Gastrocnemius medialis (tissue), 4 donors: ENCODE measurements at regions not wholly inside any gene's neighbourhood (a gene's known extent, or its start where the extent isn't known, plus 50 kb on each side); places are given as distances from the start of the nearest gene placed in this dataset.
A peak's percentile ranks its signal among the peaks of the same experiment; 100 is the strongest.

ENCODE experiments used
- ATAC-seq, 2 donors: fragments of 150-250 bp; one replicate each; pipeline ENCODE4 v1.9.1; 2016
- DNase-seq, 2 donors: peaks; one replicate each; pipeline ENCODE4 v3.0.0-alpha.2; 2019
- H3K27ac ChIP-seq, 4 donors: fragments of 200-600 bp; sonication (generic); 1 replicate in 1 of 4; 2 replicates in 3 of 4; pipeline ENCODE4 v1.5.1; 2016 to 2018; ENCODE audit warnings: mild to moderate bottlenecking in 2 of 4, moderate library complexity in 1 of 4
- H3K27me3 ChIP-seq, 3 donors: fragments of 200-600 bp; sonication (generic) in 2 of 3; 1 replicate in 1 of 3; 2 replicates in 2 of 3; pipeline versions ENCODE4 v1.5.1 to v1.6.0; 2016 to 2019; ENCODE audit warnings: mild to moderate bottlenecking in 1 of 3, moderate library complexity in 1 of 3
- H3K36me3 ChIP-seq, 2 donors: fragments of 200-600 bp; sonication (generic) in 1 of 2; one replicate each; pipeline ENCODE4 v1.5.1; 2017 to 2018
- H3K4me1 ChIP-seq, 2 donors: fragments of 200-600 bp; sonication (generic) in 1 of 2; one replicate each; pipeline ENCODE4 v1.5.1; 2016 to 2017; ENCODE audit warnings: mild to moderate bottlenecking in 2 of 2
- H3K4me3 ChIP-seq, 4 donors: fragments of 200-600 bp; sonication (generic) in 3 of 4; 1 replicate in 1 of 4; 2 replicates in 3 of 4; pipeline ENCODE4 v1.5.1; 2016 to 2019; ENCODE audit warnings: mild to moderate bottlenecking in 2 of 4
- H3K9me3 ChIP-seq, 3 donors: fragments of 200-600 bp; sonication (generic) in 2 of 3; 1 replicate in 1 of 3; 2 replicates in 2 of 3; pipeline ENCODE4 v1.5.1; 2016 to 2019
- POLR2A ChIP-seq, 2 donors: fragments of 450-650 bp; IDR thresholded peaks; one replicate each; pipeline ENCODE4 v1.6.1; 2017; ENCODE audit warnings: antibody characterized with exemption in 2 of 2, mild to moderate bottlenecking in 2 of 2, moderate library complexity in 2 of 2
- in situ Hi-C, 4 donors: fragments of 200-750 bp; cut with MboI; loops; one replicate each; pipeline versions ENCODE4 v1.15.0 to v1.8.0; 2017; ENCODE audit warnings: low sequenced_read_pairs in 4 of 4
- intact Hi-C: fragments of 100-400 bp; cut with DNase I; formaldehyde crosslinking; loops from one replicate; pipeline ENCODE4 v1.15.1; 2023; ENCODE audit warnings: low total_unique reads
- TF ChIP-seq, protein P1 (sequence below), 5 experiments: fragments of 450-650 bp in 3 of 5; fragments of 200-600 bp in 2 of 5; sonication (generic) in 2 of 5; IDR thresholded peaks in 4 of 5; conservative IDR thresholded peaks in 1 of 5; 1 replicate in 4 of 5; 2 replicates in 1 of 5; pipeline ENCODE4 v1.5.1; 2016 to 2019; ENCODE audit warnings: antibody characterized with exemption in 5 of 5, mild to moderate bottlenecking in 3 of 5, moderate library complexity in 3 of 5

DNA sequence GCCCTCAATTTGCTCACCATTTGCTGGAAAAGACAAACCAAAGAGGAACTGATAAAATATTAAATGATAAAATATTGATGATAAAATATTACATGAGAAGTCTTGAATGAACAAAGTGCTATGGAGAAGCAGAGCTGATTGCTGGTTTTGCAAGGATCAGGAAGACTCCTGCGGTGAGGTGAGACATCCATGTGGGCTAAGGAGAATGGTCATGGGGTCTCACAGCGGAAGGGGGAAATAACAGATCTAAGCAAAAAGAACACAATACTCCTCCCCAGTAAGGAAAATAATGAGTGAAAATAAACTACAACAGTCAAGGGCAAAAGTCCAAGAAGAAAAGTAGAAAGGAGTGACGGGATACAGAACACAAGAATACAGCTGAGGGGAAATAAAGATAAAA lies 146.8 kb downstream of the LURAP1L start:
- Histone ChIP-seq H3K4me1 (no peaks in the 10 kb centered on the region), H3K27ac (no peak overlapping the region), H3K27me3 (no peaks in the 10 kb centered on the region), H3K4me3 (no peak overlapping the region), H3K36me3 (no peaks in the 10 kb centered on the region), H3K9me3 (no peaks in the 10 kb centered on the region)
- ATAC-seq (no peak), DNase-seq (no peak)
- intact Hi-C loops: no loop called here
- in situ Hi-C loops: no loop called here
- TF ChIP-seq POLR2A (IDR thresholded peaks at IDR 0.05): no peak
- TF ChIP-seq, protein P1, sequence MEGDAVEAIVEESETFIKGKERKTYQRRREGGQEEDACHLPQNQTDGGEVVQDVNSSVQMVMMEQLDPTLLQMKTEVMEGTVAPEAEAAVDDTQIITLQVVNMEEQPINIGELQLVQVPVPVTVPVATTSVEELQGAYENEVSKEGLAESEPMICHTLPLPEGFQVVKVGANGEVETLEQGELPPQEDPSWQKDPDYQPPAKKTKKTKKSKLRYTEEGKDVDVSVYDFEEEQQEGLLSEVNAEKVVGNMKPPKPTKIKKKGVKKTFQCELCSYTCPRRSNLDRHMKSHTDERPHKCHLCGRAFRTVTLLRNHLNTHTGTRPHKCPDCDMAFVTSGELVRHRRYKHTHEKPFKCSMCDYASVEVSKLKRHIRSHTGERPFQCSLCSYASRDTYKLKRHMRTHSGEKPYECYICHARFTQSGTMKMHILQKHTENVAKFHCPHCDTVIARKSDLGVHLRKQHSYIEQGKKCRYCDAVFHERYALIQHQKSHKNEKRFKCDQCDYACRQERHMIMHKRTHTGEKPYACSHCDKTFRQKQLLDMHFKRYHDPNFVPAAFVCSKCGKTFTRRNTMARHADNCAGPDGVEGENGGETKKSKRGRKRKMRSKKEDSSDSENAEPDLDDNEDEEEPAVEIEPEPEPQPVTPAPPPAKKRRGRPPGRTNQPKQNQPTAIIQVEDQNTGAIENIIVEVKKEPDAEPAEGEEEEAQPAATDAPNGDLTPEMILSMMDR (IDR thresholded peaks at IDR 0.05 in 4 of 5, conservative IDR thresholded peaks at IDR 0.05 in 1 of 5): no peak

DNA sequence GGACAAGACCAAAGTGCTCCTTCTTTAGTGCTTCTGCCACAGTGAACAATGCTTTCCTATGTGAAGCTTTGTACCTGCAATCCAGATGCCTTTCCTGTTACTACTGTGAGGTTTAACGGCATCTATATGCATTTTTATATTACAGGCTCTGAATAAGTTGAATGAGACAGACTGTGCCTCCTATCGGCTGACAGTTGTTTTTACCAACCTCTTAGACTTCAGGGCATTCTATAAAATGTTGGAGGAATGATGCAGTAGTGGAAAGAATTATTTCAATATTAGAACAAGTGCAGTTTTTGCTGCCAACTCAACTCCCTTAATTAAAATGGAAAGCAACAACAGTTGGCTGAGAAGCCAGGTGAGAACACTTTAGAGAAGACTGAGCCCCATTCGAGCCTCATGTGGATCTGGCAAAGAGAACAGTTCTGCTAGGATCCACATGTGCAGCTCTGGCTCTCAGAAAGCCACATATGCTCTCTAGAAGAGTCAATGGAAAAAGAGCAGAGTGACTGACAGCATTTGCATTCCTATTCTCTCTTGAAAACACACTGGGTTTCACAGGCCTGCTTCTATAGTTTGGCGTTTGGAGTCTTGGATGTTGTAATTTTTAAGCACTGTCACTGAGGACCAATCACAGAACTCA lies 147.5 kb downstream of the LURAP1L start:
- Histone ChIP-seq H3K27me3 (no peaks in the 10 kb centered on the region), H3K27ac (no peak overlapping the region), H3K9me3 (no peaks in the 10 kb centered on the region), H3K4me1 (no peaks in the 10 kb centered on the region), H3K4me3 (no peak overlapping the region), H3K36me3 (no peaks in the 10 kb centered on the region)
- intact Hi-C loops (no loop called here), in situ Hi-C loops (no loop called here)
- TF ChIP-seq, protein P1 (IDR thresholded peaks at IDR 0.05 in 4 of 5, conservative IDR thresholded peaks at IDR 0.05 in 1 of 5): no peak
- no peak for TF ChIP-seq POLR2A (IDR thresholded peaks at IDR 0.05)
- ATAC-seq (no peak), DNase-seq (no peak)

- in situ Hi-C loops: no loop called here
- intact Hi-C loops: no loop called here
- Histone ChIP-seq H3K4me3 (no peak overlapping the region), H3K9me3 (no peaks in the 10 kb centered on the region), H3K36me3 (no peaks in the 10 kb centered on the region), H3K27me3 (no peaks in the 10 kb centered on the region), H3K4me1 (no peaks in the 10 kb centered on the region), H3K27ac (peak overlapping the region in 1 of 4 donors; percentile 49)
- ATAC-seq: peak; percentile 76 to 82
- peak; percentile 10 to 39 for DNase-seq
- TF ChIP-seq, protein P1 (IDR thresholded peaks at IDR 0.05 in 4 of 5, conservative IDR thresholded peaks at IDR 0.05 in 1 of 5): no peak
- no peak for TF ChIP-seq POLR2A (IDR thresholded peaks at IDR 0.05)
Observed at GRCh38 chr9:12923468-12924009, 148.7 kb downstream of the LURAP1L start.

DNA sequence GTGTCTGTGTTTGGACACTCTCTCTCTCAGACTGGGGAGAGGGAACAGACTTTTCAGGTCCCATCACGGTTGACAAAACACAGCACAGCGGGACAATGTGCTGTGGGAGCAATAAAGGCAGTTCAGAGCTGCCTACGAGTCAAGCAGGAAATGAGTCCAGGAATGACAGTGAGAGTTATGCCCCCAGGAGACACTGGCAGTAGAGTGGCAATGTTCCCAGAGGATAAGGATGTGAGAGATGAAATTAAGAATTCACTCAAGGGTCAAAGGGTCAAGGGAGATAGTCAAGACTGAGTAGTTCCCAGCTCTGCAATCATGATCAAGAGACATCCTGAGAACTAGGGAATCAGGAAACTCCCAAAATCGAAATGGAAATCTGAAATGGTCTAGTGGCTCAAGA lies 156.1 kb downstream of the LURAP1L start:
- no peaks in the 10 kb centered on the region for H3K9me3 ChIP-seq
- TF ChIP-seq POLR2A (IDR thresholded peaks at IDR 0.05): no peak
- TF ChIP-seq, protein P1 (IDR thresholded peaks at IDR 0.05 in 4 of 5, conservative IDR thresholded peaks at IDR 0.05 in 1 of 5): no peak
- DNase-seq (no peak), ATAC-seq (no peak)
- in situ Hi-C loops: no loop called here
- H3K36me3 ChIP-seq: no peaks in the 10 kb centered on the region
- no peak overlapping the region for H3K27ac ChIP-seq
- no peaks in the 10 kb centered on the region for H3K4me1 ChIP-seq
- H3K27me3 ChIP-seq: no peaks in the 10 kb centered on the region
- H3K4me3 ChIP-seq: no peak overlapping the region
- intact Hi-C loops: no loop called here

DNA sequence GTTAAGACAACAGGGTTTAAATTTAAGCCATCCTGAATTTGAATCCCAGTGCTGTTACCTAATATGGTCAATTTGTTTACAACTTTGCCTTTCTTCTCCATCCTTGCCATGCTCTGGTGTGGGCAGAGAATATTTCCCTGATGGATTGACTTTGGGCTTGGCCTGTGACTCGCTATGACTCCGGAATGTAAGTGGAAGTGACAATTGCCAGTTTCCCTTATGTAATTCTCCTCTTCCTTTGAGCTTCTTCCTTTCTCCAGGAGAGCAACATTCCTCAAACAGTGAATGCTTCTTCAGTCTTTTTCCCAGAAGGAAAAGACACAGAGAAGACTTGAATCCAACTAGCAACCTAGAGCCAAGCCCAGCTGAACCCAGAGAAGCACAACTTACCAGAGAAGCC lies 159.1 kb downstream of the LURAP1L start:
- no peaks in the 10 kb centered on the region for H3K27me3 ChIP-seq
- H3K9me3 ChIP-seq: no peaks in the 10 kb centered on the region
- H3K27ac ChIP-seq: no peak overlapping the region
- H3K4me3 ChIP-seq: no peak overlapping the region
- no peaks in the 10 kb centered on the region for H3K36me3 ChIP-seq
- H3K4me1 ChIP-seq: no peaks in the 10 kb centered on the region
- in situ Hi-C loops (no loop called here), intact Hi-C loops (no loop called here)
- DNase-seq (no peak), ATAC-seq (no peak)
- no peak for TF ChIP-seq POLR2A (IDR thresholded peaks at IDR 0.05)
- TF ChIP-seq, protein P1 (IDR thresholded peaks at IDR 0.05 in 4 of 5, conservative IDR thresholded peaks at IDR 0.05 in 1 of 5): no peak
